ENCODE measurements at regions not wholly inside any gene's neighbourhood (a gene's known extent, or its start where the extent isn't known, plus 50 kb on each side); places are given as distances from the start of the nearest gene placed in this dataset.

DNA sequence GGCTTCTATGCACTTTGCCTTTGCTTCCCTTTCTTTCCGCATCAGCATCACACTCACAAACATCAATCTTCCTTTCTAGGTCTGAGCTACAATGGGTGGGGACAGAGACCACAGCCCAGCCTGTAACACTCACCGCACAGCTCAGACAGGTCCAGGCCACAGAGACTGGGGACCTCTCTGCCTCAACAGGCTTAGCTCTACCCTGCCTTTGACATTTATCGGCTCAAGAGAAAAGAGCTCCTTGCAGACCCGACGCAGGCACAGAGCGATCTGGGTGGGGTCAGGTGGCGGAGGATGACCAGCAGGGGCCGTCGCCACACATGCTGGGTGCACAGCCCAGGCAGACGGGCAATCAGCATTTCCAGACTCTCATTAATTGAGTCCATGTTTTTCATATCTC, 837.3 kb downstream of the TBC1D22A start:
- no peak overlapping the region for H3K4ac ChIP-seq (ENCODE audit: low read depth, low read length)
- no peak overlapping the region for H4K91ac ChIP-seq (ENCODE audit: insufficient read depth, low read depth, low read length)
- H3K27me3 ChIP-seq (ENCODE audit: control insufficient read depth, insufficient read depth, low read length): no peaks in the 10 kb centered on the region
- no peak overlapping the region for H3K14ac ChIP-seq (replicated peaks; ENCODE audit: low read depth, low read length)
- no peak for DNase-seq
- H3K4me1 ChIP-seq (ENCODE audit: control insufficient read depth, insufficient read depth, low read length): no peaks in the 10 kb centered on the region
- H2BK120ac ChIP-seq (ENCODE audit: low read depth, low read length): no peak overlapping the region
- no peak overlapping the region for H3K4me3 ChIP-seq (ENCODE audit: insufficient read depth, low read depth, low read length)
- TF ChIP-seq MXI1 (IDR thresholded peaks at IDR 0.05; ENCODE audit: borderline replicate concordance, low read depth, low read length) (no peak), RCOR1 (IDR thresholded peaks at IDR 0.05; ENCODE audit: insufficient replicate concordance, low read length) (no peak), CEBPB (IDR thresholded peaks at IDR 0.05; ENCODE audit: low read depth, low read length) (no peak), RAD21 (IDR thresholded peaks at IDR 0.05; ENCODE audit: low read length) (no peak), SMC3 (IDR thresholded peaks at IDR 0.05; ENCODE audit: low read depth, low read length) (no peak), BHLHE40 (IDR thresholded peaks at IDR 0.05; ENCODE audit: low read depth, low read length) (no peak)
- TF ChIP-seq, protein P1, sequence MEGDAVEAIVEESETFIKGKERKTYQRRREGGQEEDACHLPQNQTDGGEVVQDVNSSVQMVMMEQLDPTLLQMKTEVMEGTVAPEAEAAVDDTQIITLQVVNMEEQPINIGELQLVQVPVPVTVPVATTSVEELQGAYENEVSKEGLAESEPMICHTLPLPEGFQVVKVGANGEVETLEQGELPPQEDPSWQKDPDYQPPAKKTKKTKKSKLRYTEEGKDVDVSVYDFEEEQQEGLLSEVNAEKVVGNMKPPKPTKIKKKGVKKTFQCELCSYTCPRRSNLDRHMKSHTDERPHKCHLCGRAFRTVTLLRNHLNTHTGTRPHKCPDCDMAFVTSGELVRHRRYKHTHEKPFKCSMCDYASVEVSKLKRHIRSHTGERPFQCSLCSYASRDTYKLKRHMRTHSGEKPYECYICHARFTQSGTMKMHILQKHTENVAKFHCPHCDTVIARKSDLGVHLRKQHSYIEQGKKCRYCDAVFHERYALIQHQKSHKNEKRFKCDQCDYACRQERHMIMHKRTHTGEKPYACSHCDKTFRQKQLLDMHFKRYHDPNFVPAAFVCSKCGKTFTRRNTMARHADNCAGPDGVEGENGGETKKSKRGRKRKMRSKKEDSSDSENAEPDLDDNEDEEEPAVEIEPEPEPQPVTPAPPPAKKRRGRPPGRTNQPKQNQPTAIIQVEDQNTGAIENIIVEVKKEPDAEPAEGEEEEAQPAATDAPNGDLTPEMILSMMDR (conservative IDR thresholded peaks at IDR 0.05; ENCODE audit: low read depth, low read length): no peak
- POLR2A ChIA-PET (ENCODE audit: unreplicated experiment): no interaction called here
- H3K36me3 ChIP-seq (ENCODE audit: control insufficient read depth, insufficient read depth, low read length): no peaks in the 10 kb centered on the region
- H3K79me1 ChIP-seq (ENCODE audit: low read depth in 1 of 2, low read length in 2 of 2): no peaks in the 10 kb centered on the region
- H4K5ac ChIP-seq (ENCODE audit: low read depth, low read length): no peak overlapping the region
- no TSS peak for BruUV-seq (replicated peaks)
- no peak overlapping the region for H3K4me2 ChIP-seq (ENCODE audit: low read depth, low read length)
- no peak overlapping the region for H2AK5ac ChIP-seq (ENCODE audit: low read depth, low read length)
- in situ Hi-C loops (cut with MboI; ENCODE audit: low sequenced_read_pairs) (no loop called here), intact Hi-C loops (cut with micrococcal nuclease) (no loop called here), dilution Hi-C loops (cut with HindIII; ENCODE audit: low sequenced_read_pairs, unreplicated experiment) (no loop called here)
- no peak overlapping the region for H3K9ac ChIP-seq (ENCODE audit: low read depth, low read length)
- no peak overlapping the region for H4K8ac ChIP-seq (ENCODE audit: low read depth in 2 of 2, low read length in 2 of 2)
- H4K20me1 ChIP-seq (ENCODE audit: insufficient read depth, low read length): no peaks in the 10 kb centered on the region
- no peak overlapping the region for H2BK20ac ChIP-seq (ENCODE audit: low read depth, low read length)
- H2AK9ac ChIP-seq (replicated peaks; ENCODE audit: low read depth, low read length, poor library complexity): no peak overlapping the region
- no peak overlapping the region for H3K27ac ChIP-seq (ENCODE audit: insufficient read depth, low read length)
- no peak overlapping the region for H2AFZ ChIP-seq (replicated peaks; ENCODE audit: low read length, poor library complexity)
- CTCF ChIA-PET: no interaction called here
- H3K23ac ChIP-seq (ENCODE audit: low read depth, low read length): no peak overlapping the region
- H3K56ac ChIP-seq (ENCODE audit: extremely low read depth, insufficient read depth, low read length): no peak overlapping the region
- H2BK5ac ChIP-seq (ENCODE audit: low read depth, low read length, poor library complexity, severe bottlenecking): no peak overlapping the region
- H2BK15ac ChIP-seq (ENCODE audit: low read depth, low read length): no peak overlapping the region
- no peak overlapping the region for H3K18ac ChIP-seq (ENCODE audit: low read depth, low read length)
- H3K9me1 ChIP-seq (ENCODE audit: insufficient read depth, low read length): no peaks in the 10 kb centered on the region
- ATAC-seq (ENCODE audit: low read depth): no peak
- WGBS, 2 experiments (ENCODE audit: extremely low coverage in 2 of 2, insufficient read length in 1 of 2): 65% methylated on average over 7 of the region's 10 CpGs; no CpG with 5 or more reads in 1 of the 2 experiments
- H3K9me3 ChIP-seq (ENCODE audit: control insufficient read depth, insufficient read depth, low read length): peaks cover 32% of the 10 kb centered on the region

All from IMR-90 (cell line).